Neural progenitor cell (in vitro differentiated cells): ENCODE measurements at regions not wholly inside any gene's neighbourhood (a gene's known extent, or its start where the extent isn't known, plus 50 kb on each side); places are given as distances from the start of the nearest gene placed in this dataset.

ENCODE experiments used
- DNase-seq: peaks from one replicate; pipeline ENCODE4 v3.0.0-alpha.2; 2016; ENCODE audit warnings: low spot score
- H2AFZ ChIP-seq: fragments of 200-600 bp; sonication (generic); replicated peaks from 2 replicates; pipeline ENCODE4 v1.6.1; 2016; ENCODE audit warnings: antibody characterized with exemption
- H3F3A ChIP-seq: fragments of 200-600 bp; sonication (generic); 2 replicates; pipeline ENCODE4 v1.6.1; 2016; ENCODE audit warnings: antibody characterized with exemption, low read depth
- H3K27ac ChIP-seq: fragments of 200-600 bp; sonication (generic); 2 replicates; pipeline ENCODE4 v1.5.1; 2016; ENCODE audit warnings: mild to moderate bottlenecking
- H3K27me3 ChIP-seq: fragments of 200-600 bp; sonication (generic); 2 replicates; pipeline ENCODE4 v1.6.1; 2016; ENCODE audit warnings: mild to moderate bottlenecking, moderate library complexity
- H3K36me3 ChIP-seq: fragments of 200-600 bp; sonication (generic); 2 replicates; pipeline ENCODE4 v1.5.1; 2016
- H3K4me1 ChIP-seq: fragments of 200-600 bp; sonication (generic); 2 replicates; pipeline ENCODE4 v1.6.1; 2016; ENCODE audit warnings: mixed run types
- H3K4me2 ChIP-seq: fragments of 200-600 bp; sonication (generic); 2 replicates; pipeline ENCODE4 v1.6.1; 2016
- H3K4me3 ChIP-seq: fragments of 200-600 bp; sonication (generic); 2 replicates; pipeline ENCODE4 v1.5.1; 2016
- H3K79me2 ChIP-seq: fragments of 200-600 bp; sonication (generic); 2 replicates; pipeline ENCODE4 v1.6.1; 2016; ENCODE audit warnings: low read depth
- H3K9ac ChIP-seq: fragments of 200-600 bp; sonication (generic); 2 replicates; pipeline ENCODE4 v1.6.1; 2016
- H3K9me3 ChIP-seq: fragments of 200-600 bp; sonication (generic); 2 replicates; pipeline ENCODE4 v1.5.1; 2016; ENCODE audit warnings: low read depth
- H4K20me1 ChIP-seq: fragments of 200-600 bp; sonication (generic); 2 replicates; pipeline ENCODE4 v1.6.1; 2016; ENCODE audit warnings: low read depth
- H3K27ac Mint-ChIP-seq: 3 replicates; pipeline ENCODE4 v1.8.0; 2021; ENCODE audit warnings: mixed read lengths
- H3K27me3 Mint-ChIP-seq: 2 replicates; pipeline ENCODE4 v1.8.0; 2022; ENCODE audit warnings: low read depth, mild to moderate bottlenecking, inconsistent platforms, moderate library complexity, mixed read lengths; ENCODE audit not compliant: insufficient read depth
- H3K36me3 Mint-ChIP-seq: 3 replicates; pipeline ENCODE4 v1.8.0; 2021; ENCODE audit warnings: mixed read lengths
- H3K4me1 Mint-ChIP-seq: 3 replicates; pipeline ENCODE4 v1.8.0; 2021; ENCODE audit warnings: mixed read lengths
- H3K4me3 Mint-ChIP-seq: 3 replicates; pipeline ENCODE4 v1.8.0; 2021; ENCODE audit warnings: mild to moderate bottlenecking, moderate library complexity, mixed read lengths
- H3K9me3 Mint-ChIP-seq: 3 replicates; pipeline ENCODE4 v1.8.0; 2020; ENCODE audit warnings: mixed read lengths
- CTCF ChIP-seq: fragments of 200-600 bp; sonication (generic); IDR thresholded peaks from 2 replicates; pipeline ENCODE4 v1.5.1; 2017; ENCODE audit warnings: antibody characterized with exemption, mild to moderate bottlenecking
- EZH2 ChIP-seq: fragments of 200-600 bp; sonication (generic); IDR thresholded peaks from 2 replicates; pipeline ENCODE4 v1.6.1; 2017; ENCODE audit warnings: antibody characterized with exemption, mild to moderate bottlenecking, moderate library complexity
- EZH2phosphoT487 ChIP-seq: fragments of 200-600 bp; sonication (generic); IDR thresholded peaks from 2 replicates; pipeline ENCODE4 v1.6.1; 2017; ENCODE audit warnings: antibody characterized with exemption

DNA sequence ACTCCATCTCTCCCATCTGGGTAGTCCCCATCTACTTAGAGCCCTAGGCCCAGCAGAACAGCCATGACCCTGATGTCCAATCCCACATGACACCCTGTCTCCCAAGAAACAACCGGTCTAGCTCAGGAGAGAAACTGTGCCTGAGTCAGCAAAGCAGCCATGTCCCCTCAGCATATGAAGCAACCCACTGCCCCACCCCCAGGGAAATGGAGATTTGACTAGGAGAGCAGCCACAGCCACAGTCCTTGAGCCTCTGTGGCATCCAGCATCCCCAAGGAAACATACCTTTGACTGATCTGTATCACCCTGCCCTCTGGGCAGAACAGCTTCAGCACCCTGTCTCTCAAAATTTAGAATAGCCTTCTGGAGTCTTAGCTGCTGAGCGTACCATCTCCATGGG, 641.9 kb upstream of the FBXO33 start:
- no peaks in the 10 kb centered on the region for H3K9me3 ChIP-seq
- H3K9me3 Mint-ChIP-seq = no peaks in the 10 kb centered on the region
- H3K27me3 Mint-ChIP-seq = no peaks in the 10 kb centered on the region
- H3K36me3 ChIP-seq = no peaks in the 10 kb centered on the region
- no peak overlapping the region for H3K4me3 Mint-ChIP-seq
- no peak overlapping the region for H3K4me2 ChIP-seq
- no peaks in the 10 kb centered on the region for H3K27me3 ChIP-seq
- DNase-seq = no peak
- H3K27ac ChIP-seq = no peak overlapping the region
- H3K4me3 ChIP-seq = no peak overlapping the region
- H3F3A ChIP-seq = no peaks in the 10 kb centered on the region
- H4K20me1 ChIP-seq = no peaks in the 10 kb centered on the region
- no peaks in the 10 kb centered on the region for H3K36me3 Mint-ChIP-seq
- TF ChIP-seq EZH2 = no peak
- no peak for TF ChIP-seq CTCF
- no peak for TF ChIP-seq EZH2phosphoT487
- no peaks in the 10 kb centered on the region for H3K4me1 Mint-ChIP-seq
- no peaks in the 10 kb centered on the region for H3K79me2 ChIP-seq
- H3K4me1 ChIP-seq = no peaks in the 10 kb centered on the region
- no peak overlapping the region for H2AFZ ChIP-seq
- no peak overlapping the region for H3K9ac ChIP-seq
- H3K27ac Mint-ChIP-seq = no peak overlapping the region

GRCh38 chr14:40072175-40072574, 639.9 kb upstream of the FBXO33 start:
- Mint-ChIP-seq H3K27ac (no peak overlapping the region), H3K4me3 (no peak overlapping the region), H3K4me1 (no peaks in the 10 kb centered on the region), H3K36me3 (no peaks in the 10 kb centered on the region), H3K27me3 (no peaks in the 10 kb centered on the region), H3K9me3 (no peaks in the 10 kb centered on the region)
- Histone ChIP-seq H3K27me3 (no peaks in the 10 kb centered on the region), H3K4me3 (no peak overlapping the region), H3K9me3 (no peaks in the 10 kb centered on the region), H3K4me2 (no peak overlapping the region), H3K4me1 (no peaks in the 10 kb centered on the region), H2AFZ (no peak overlapping the region), H3K9ac (no peak overlapping the region), H3K27ac (no peak overlapping the region), H3K36me3 (no peaks in the 10 kb centered on the region), H3K79me2 (no peaks in the 10 kb centered on the region), H3F3A (no peaks in the 10 kb centered on the region), H4K20me1 (no peaks in the 10 kb centered on the region)
- TF ChIP-seq CTCF = no peak
- no peak for TF ChIP-seq EZH2phosphoT487
- no peak for TF ChIP-seq EZH2
- no peak for DNase-seq

DNA sequence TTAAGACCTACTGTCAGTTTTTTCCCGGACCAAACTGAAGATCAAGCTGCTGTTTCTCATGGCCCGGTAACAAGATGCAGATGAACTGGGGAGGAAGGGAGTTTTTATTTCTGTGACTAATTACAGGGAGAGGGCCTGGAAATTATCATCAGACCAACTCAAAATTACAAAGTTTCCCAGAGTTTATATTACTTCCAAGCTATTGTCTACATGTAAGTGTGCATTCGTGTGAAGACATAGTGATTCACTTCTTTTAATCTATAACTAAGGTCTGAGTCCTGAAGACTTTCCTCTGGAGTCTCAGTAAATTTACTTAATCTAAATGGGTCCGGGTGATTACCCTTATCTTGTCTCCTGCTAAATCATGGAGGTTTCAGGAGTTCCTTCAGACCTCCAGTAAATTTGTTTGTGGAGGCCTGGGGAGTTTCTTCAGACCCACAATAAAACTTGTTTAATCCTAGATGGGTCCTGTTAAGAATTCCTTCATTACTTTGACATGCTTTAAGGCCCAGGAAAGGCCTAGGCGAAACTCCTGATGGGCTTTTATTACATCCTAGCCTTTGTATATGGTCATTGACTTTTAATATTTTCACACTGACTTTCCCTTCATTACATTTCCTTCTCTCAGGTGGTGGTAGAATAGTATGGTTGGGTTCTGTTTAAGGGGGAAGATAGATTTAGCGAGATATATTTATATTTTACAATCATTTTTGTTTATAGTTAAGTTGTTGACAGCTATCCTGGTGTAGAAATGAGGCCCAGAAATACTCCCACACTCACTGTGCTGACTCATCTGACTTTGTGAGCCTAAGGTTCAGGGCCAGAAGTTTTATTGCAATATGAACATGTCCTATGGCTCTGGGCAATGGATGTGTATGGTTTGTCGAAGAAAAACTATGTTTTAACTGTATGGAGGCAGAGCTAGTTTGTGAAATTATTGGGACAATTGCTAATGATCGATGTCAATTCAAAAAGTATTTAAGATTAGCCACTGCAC, 627.0 kb upstream of the FBXO33 start:
- H3K9me3 ChIP-seq = no peaks in the 10 kb centered on the region
- H3K9ac ChIP-seq = no peak overlapping the region
- no peak for DNase-seq
- no peak overlapping the region for H3K4me3 ChIP-seq
- Mint-ChIP-seq H3K27ac (no peak overlapping the region), H3K36me3 (no peaks in the 10 kb centered on the region), H3K4me3 (no peak overlapping the region), H3K27me3 (no peaks in the 10 kb centered on the region), H3K4me1 (no peaks in the 10 kb centered on the region), H3K9me3 (no peaks in the 10 kb centered on the region)
- TF ChIP-seq EZH2phosphoT487 (no peak), EZH2 (no peak), CTCF (no peak)
- no peaks in the 10 kb centered on the region for H3K27me3 ChIP-seq
- H3K4me2 ChIP-seq = no peak overlapping the region
- H3K36me3 ChIP-seq = no peaks in the 10 kb centered on the region
- no peak overlapping the region for H3K27ac ChIP-seq
- no peaks in the 10 kb centered on the region for H3K4me1 ChIP-seq
- no peaks in the 10 kb centered on the region for H3F3A ChIP-seq
- H3K79me2 ChIP-seq = no peaks in the 10 kb centered on the region
- H2AFZ ChIP-seq = no peak overlapping the region
- H4K20me1 ChIP-seq = no peaks in the 10 kb centered on the region
